NCI-H1694 treated with DMSO at 0.1 percent for 48 hours (cell line): ENCODE measurements at regions not wholly inside any gene's neighbourhood (a gene's known extent, or its start where the extent isn't known, plus 50 kb on each side); places are given as distances from the start of the nearest gene placed in this dataset.
"Not testable (repeated sequence)": the region's sequence is repeated elsewhere in the genome, so short reads cannot be mapped to it uniquely, and the experiment has no call there.

Experiments
- DNase-seq: peaks from one replicate; lab custom pipeline; 2025; lab: John Stamatoyannopoulos, UW

DNA sequence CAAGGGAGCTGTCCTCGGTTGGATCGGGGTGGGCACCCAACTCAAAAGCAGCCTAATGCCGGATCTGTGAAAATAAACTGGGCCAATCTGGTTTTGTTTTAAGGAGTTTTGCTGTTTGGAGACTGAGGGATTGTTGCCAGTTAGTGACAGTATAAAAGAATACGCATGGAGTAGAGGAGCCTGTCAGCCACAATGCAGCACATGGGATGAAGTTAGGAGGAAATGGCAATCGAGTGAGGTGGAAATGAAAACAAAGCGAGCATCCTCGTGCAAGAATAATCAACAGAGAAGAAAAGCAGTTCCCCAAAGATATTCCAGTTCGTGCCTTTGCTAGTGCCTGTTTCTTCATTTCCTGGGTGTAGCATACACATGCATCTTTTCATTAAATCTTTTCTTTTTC is 108.4 kb upstream of the RORA start:
- no peak for DNase-seq

DNA sequence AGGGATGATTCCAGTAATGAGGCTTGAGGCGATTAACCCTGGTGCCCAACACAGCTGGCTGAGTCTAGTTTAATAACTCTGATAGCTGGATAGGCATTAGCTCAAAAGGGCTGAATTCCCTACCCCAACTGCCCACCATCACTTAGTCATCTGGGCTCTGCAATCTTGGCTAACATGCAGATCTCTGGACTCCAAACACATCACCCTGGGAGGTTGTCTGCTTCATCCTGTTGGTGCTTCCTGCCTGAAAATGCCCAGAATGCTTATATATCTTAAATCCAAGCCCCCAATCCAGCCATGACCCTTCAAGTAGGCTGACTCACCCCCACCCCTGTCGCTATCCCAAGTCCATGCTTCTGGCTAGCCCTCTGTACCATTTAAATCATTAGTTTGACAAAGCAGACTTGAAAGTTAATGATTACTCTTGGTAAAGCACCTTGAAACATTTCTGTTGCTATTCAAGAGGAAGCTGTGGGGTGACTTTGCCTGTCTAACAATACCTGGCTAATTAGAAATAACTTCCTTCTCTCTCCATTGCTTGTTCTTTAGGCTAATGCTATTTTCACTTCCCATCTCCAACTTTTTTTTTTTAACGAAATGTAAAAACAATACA is 107.0 kb upstream of the RORA start:
- no peak for DNase-seq

DNA sequence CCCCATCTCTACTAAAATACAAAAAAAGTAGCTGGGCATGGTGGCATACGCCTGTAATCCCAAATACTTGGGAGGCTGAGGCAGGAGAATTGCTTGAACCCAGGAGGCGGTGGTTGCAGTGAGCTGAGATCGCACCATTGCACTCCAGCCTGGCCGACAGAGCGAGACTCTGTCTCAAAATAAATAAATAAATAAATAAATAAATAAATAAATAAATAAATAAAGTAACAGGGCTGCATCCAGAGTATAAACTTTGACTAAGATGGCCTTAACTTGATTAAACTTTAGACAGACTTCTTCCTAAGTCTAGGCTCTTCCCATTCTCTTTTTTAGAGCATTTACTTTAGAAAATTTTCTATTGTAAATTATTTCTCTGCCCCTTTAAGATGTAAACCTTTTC is 105.6 kb upstream of the RORA start:
- not testable (repeated sequence) for DNase-seq

DNA sequence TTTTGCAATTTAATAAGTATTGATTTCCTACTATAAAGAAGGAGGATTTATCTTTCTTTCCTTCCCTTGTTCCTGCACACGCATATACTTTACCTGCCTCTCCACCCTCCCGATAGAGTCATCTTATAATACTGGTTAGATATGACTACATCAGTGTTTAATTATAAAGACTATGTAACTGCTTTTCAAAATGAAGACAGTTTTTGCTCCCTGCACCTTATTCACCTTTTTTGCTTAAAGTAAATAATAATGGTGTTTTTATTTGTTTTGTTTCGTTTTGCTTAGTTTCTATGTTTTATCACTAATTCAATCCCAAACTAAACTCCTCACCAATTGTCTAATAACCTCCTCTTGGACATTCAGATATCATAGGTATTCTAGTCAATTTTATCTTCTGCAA is 101.9 kb upstream of the RORA start:
- DNase-seq: no peak

GRCh38 chr15:61327019-61327631 is 98.0 kb upstream of the RORA start:
- DNase-seq: no peak

GRCh38 chr15:61319892-61320291 is 90.8 kb upstream of the RORA start:
- no peak for DNase-seq

GRCh38 chr15:61318802-61319525 is 89.9 kb upstream of the RORA start:
- no peak for DNase-seq

DNA sequence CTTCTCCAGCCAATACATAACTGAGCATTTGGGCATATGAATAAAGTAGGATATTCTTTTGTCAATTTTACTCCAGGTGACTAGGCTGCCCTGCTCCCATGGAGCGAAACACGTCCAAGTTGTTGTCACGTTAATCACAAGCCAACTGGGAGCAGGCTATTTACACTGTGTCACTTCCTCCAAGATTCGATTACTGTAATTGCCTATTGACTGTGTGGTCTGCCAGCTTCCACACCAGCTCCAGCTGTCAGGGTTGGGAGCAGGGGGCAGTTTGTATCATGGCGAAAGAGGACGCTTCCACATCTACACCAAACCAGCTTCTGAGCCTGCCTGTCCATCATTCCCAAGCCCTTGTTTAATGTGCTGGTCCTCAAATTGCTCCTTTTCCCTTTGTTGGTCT is 89.2 kb upstream of the RORA start:
- DNase-seq: no peak

DNA sequence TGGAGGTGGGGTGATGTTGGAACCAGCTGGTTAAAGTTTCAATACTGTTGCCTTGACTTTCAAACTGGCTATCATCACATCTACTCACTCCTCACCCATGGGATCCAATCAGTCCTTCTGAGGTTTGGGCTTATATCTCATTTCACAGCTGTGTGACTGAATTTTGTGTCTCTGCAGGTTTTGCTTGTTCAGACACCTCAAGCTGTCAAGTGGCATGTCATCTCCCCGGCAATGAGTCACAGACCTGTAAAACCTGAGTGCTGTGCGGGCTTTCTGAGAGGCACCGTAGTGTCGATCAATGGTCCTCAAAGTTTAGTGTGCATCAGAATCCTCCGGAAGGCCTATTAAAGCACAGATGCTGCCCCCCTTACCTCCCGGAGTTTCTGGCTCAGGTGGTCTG is 86.4 kb upstream of the RORA start:
- DNase-seq: no peak

GRCh38 chr15:61314427-61314826 is 85.3 kb upstream of the RORA start:
- DNase-seq: no peak

GRCh38 chr15:61309617-61310016 is 80.5 kb upstream of the RORA start:
- no peak for DNase-seq

- DNase-seq: no peak
Measured at GRCh38 chr15:61309031-61309511, 80.0 kb upstream of the RORA start.

DNA sequence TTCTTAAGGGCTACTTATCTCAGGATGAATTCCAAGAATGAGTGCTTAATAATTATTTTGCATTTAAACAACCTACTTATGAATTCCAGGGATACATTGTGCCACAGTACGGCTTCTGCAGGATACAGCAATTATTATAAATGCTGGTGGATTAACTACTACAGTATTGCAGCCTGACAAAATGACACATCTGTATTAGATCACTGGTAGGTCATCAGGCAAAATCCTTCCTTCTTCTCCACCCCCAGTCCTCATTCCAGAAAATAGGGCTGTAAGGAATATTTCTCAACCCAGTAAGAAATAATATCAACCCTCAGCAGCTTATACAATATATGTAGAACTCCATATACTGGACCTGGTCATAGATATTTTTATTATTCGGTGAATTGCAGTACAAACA is 79.3 kb upstream of the RORA start:
- no peak for DNase-seq

- no peak for DNase-seq
Measured at GRCh38 chr15:61307474-61307873, 78.4 kb upstream of the RORA start.

DNA sequence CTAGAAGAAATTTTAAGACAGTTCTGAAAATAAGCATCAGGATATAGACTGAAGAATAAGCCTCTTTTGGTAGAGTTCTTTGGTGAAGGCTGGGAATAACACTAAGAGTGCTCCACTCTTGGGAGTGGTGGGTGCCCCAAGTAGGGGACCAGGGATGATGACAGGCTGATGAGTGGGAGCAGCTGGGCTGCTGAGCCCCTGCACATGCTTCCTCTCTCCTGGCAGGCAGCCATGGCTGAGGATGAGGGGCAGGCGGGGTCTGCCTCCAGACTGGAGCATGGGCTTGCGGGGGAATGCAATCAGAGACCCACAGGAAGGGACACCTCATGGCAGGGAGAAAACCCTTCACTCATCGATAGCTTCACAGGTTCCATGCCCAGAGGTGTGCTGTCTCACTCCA is 72.6 kb upstream of the RORA start:
- DNase-seq: no peak

DNA sequence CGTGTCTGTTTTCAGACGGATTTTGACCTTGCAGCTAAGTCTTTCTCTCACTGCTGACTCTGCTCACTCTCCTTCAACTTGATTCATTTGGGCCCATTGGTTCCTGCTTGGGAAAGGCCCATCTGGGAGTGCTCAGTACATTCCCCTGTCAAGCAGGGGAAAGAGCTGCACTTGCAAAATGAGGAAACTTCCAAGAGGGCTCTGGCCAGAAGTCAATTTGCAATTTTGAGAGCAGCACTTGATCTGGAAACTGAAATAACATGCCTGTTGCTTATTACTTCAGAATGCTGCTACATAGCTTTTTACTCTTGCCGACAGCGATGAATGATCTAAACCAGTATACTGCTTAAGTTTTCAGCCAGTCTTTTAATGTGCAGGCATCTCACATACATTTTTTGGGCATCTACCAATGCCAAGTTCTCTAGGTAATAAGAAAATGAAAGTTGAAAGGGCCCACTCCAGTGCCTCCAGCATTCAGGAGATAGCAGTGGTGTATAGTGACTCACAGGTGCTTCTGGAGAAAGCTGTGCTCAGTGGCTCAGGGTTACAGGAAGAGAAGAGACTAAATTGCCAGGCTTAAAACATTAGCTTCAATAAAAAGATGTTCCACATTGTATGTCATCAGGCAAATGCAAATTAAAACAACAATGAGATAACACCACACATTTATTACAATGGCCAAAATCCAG is 70.1 kb upstream of the RORA start:
- no peak for DNase-seq

DNA sequence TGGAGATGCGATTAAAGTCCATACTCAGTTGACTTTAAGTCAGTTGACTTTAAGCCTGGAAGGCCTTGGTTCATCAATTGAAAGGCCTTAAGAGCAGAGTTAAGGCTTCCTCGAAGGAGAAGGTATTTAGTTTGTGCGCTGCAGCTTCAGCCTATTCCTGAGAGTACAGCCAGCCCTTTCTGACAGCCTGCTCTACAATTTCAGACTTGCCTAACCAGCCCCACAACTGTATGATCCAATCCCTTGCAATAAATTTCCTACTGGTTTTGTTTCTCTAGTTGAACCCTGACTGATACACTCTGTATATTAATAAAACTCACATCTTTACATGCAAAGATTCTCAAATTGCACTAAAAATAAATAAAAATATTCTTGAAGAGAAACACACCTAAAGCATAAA is 66.1 kb upstream of the RORA start:
- no peak for DNase-seq

GRCh38 chr15:61282661-61283060 is 53.6 kb upstream of the RORA start:
- no peak for DNase-seq

DNA sequence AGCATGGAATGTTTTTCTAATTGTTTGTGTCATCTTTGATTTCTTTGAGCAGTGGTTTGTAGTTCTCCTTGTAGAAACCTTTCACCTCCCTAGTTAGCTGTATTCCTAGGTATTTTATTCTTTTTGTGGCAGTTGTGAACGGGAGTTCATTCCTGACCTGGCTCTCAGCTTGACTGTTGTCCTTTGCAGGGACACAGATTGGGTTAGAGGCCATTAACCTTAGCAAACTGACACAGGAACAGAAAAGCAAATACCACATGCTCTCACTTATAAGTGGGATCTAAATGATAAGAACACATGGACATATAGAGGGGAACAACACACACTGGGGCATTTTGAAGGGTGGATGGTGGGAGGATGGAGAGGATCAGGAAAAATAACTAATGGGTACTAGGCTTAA is 52.2 kb upstream of the RORA start:
- no peak for DNase-seq
